NB4 (cell line): ENCODE measurements at regions not wholly inside any gene's neighbourhood (a gene's known extent, or its start where the extent isn't known, plus 50 kb on each side); places are given as distances from the start of the nearest gene placed in this dataset.

Experiments used
- CTCF ChIP-seq: IDR thresholded peaks from one replicate; pipeline ENCODE4 v1.5.1; 2012; ENCODE audit warnings: low read depth, low read length
- MAX ChIP-seq: IDR thresholded peaks from 2 replicates; pipeline ENCODE4 v1.6.1; 2011; ENCODE audit warnings: low read depth, low read length

GRCh38 chr4:15327311-15328298 is 100.2 kb upstream of the C1QTNF7 start:
- TF ChIP-seq CTCF: no peak
- TF ChIP-seq MAX: no peak
